ENCODE measurements at regions not wholly inside any gene's neighbourhood (a gene's known extent, or its start where the extent isn't known, plus 50 kb on each side); places are given as distances from the start of the nearest gene placed in this dataset.
"Not testable (repeated sequence)": the region's sequence is repeated elsewhere in the genome, so short reads cannot be mapped to it uniquely, and the experiment has no call there.

DNA sequence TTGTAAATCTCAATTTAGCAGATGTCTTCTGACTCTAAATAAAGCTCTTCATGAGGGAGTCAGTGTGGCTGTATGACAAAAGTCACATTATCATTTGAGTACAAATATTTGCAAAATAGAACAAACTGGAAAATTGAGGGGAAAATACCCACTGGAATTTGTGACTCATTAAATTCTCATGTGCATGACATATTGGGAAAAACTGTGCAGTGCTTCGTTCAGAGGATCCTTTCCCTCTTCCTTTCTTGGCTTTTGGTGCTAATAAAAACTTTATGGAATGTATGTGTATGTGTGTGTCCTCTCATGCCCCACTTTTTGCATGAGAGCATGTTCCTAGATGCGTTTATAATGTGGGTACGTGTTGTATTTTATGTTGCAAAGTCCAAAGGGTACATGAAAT is 267.8 kb downstream of the KTN1 start:
- no peak for DNase-seq

DNA sequence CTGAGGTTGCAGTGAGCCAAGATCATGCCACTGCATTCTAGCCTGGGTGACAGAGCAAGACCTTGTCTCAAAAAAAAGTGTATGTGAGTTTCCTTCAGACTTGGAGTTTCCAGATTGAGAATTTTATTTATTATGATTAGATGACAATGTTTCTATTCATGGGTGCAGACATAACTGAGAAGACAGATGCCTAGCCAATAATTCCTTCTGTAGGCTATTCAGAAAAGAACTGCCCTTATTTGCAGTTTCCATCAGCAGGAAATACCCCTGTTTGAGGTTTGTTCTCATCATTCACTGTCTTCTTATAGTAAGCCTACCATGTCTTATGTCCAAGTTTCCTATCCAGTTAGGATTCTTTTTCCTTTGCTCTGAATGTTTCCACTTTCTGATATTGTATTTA is 269.0 kb downstream of the KTN1 start:
- DNase-seq: no peak

DNA sequence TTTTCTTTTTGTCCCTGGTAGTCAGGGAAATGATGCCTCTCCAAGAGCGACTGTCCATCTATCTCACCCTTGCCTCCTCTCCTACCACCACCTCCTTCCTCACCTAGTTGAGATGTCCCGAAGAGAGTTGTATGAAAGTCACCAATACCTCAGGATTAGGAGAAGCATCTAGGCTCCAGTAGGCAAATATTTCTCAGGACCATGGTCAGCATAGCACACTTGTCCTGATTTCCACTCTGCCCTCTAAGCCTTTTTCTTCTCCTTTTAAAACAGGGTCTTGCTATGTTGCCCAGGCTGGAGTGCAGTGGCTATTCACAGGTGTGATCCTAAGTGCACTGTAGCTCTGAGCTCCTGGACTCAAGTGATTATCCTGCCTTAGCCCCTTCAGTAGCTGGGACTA is 268.4 kb upstream of the PELI2 start:
- DNase-seq: no peak

DNA sequence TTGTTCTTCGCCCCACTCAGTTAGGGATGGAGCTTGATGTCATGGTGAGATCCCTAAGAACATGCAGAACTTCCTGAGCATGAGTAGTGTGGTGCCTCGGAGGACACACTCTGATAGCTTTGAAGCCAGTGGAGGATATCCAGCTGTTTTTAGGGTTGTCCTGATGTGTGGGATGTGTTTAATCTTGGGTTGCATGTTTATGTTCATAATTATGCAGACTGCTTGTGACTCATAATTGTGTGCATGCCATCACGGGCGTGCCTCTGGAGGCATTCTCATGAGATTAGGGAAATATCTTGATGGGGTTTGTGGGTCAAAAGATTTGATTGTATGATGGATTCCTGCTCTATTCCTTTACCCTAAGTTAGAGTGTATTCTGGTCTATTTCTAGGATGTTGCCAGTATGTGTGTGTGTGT is 267.4 kb upstream of the PELI2 start:
- DNase-seq: no peak

DNA sequence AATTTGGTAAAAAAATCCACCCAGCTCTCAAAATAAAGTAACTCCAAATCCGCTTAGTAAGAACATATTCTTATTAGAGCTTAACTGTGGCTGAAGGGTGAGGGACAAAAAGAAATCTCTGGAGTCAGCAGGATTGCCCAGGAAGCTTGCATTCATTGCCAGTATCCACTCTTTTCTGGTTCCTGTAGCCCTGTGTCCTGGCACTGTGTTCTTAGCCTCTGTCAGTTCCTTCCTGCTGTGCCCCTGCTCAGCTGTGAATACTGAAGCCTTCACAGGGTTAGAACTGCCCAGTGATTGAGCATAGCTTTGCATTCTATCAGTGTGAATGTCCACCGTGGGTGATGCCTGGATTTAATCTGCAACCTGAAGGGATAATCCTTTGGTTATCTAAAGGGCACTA is 266.9 kb upstream of the PELI2 start:
- DNase-seq: no peak

DNA sequence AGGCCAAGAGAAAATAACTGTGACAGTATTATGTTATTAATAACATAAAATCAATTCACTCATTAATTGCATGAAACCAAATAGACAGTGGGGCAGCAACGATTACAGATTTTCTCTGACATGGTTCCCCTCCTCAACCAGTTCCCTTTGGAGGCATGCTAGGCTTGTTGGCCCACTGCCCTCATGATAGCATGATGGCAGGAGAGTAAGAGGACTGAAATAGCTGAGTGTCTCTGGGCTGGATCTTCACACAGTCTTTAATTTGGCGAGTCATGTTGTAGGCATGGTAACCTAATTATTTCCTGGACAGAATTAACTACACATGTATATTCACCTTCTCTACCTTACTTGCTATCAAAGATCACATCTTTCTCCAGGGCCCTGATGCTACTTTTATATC is 266.2 kb upstream of the PELI2 start:
- no peak for DNase-seq

DNA sequence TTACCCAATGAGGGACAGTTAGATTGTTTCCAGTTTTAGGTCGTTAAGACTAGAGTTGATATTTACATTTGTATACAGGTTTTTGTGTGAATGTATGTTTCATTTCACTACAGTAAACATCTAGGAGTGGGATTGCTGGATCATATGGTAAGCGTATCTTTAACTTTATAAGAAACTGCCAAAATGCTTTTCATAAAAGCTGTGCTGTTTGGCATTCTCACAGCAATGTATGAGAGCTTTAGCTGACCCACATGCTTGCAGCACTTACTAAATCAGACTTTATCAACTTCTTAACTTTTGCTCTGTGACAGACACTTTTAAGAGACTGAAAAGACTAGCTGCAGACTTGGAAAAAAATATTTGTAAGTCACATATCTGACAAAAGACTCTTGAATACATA is 262.5 kb upstream of the PELI2 start:
- DNase-seq: no peak

DNA sequence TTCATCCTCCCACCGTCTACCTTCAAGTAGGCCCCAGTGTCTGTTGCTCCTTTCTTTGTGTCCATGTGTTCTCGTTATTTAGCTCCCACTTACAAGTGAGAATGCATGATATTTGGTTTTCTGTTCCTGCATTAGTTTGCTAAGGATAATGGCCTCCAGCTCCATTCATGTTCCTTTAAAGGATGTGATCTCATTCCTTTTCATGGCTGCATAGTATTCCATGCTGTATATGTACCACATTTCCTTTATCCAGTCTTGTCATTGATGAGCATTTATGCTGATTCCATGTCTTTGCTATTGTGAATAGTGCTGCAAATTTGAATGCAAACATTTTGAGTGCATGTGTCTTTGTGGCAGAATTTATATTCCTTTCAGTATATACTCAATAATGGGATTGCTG is 259.6 kb upstream of the PELI2 start:
- DNase-seq: no peak

DNA sequence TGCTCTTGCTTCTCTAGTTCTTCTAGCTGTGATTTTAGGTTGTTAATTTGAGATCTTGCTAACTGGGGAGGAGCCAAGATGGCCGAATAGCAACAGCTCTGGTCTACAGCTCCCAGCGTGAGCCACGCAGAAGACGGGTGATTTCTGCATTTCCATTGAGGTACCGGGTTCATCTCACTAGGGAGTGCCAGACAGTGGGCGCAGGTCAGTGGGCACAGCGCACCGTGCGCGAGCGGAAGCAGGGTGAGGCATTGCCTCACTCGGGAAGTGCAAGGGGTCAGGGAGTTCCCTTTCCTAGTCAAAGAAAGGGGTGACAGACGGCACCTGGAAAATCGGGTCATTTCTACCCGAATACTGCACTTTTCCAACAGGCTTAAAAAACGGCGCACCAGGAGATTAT is 256.6 kb upstream of the PELI2 start:
- DNase-seq: not testable (repeated sequence)

DNA sequence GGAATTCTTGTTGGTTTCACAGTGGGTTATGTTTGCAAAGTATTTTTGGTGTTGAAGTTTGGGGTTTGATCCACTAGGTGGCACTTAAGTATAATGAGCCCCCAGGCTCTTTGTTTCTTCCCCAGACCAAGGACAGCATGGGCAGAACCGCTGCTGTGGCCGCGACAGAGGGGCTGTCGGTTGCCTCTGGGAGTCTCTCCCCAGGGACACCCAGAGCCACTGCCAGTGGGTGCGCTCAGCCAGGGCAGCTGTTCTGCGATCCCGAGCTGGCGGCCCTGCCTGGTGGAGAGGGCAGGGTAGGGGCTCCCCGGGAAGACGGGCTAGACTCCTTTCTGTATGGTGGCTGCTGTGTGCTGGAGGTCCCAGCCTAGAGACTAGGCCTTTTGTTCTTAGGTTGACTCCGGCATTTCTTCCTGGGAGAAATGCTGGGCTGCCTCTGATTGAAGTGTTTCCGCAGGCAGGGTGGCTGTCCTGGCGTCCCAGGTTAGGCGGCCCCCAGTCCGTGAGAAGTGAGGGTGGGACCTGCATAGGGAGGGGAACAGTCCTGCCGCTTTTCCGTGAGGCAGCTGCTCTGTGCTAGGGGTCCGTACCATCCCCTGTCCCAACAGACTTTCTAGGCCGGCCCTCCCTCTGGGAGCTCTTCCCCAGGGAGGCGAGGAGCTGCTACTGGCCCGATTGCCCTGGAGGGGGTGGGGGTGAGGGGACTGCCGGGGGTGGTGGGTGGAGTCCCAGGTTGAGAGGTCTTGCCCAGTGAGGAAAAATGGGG is 253.1 kb upstream of the PELI2 start:
- DNase-seq: no peak

DNA sequence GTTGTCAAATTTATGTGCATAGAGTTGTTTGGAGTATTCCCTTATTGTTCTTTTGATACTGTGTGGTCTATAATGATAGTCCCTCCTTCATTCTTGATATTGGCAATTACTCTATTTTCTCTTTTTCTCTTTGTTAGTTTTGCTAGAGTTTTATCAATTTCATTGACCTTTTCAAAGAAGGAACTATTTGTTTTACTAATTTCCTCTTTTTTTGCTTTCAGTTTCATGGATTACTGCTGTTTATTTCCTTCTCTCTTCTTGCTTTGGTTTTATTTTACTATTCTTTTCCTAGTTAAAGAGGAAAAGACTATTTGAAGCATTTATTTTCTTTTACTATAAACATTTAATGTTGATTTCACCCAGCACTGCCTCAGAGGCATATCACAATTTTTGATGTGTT is 250.9 kb upstream of the PELI2 start:
- DNase-seq: no peak

DNA sequence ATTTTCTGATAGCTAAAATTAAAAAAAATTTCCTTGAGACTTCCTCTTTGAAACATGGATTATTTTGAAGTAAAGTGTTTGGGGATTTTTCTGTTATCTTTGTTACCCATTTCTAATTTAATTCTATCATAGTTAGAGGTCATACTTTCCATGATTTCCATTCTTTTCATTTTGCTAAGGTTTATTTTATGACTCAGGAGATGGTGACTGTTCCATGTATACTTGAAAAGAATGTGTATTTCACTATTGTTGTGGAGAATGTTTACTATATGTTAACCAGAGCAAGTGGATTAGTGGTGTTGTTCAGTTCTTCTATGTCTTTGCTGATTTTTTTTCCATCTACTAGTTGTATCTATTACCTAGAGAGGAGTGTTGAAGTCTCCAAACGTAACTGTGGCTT is 250.5 kb upstream of the PELI2 start:
- no peak for DNase-seq

DNA sequence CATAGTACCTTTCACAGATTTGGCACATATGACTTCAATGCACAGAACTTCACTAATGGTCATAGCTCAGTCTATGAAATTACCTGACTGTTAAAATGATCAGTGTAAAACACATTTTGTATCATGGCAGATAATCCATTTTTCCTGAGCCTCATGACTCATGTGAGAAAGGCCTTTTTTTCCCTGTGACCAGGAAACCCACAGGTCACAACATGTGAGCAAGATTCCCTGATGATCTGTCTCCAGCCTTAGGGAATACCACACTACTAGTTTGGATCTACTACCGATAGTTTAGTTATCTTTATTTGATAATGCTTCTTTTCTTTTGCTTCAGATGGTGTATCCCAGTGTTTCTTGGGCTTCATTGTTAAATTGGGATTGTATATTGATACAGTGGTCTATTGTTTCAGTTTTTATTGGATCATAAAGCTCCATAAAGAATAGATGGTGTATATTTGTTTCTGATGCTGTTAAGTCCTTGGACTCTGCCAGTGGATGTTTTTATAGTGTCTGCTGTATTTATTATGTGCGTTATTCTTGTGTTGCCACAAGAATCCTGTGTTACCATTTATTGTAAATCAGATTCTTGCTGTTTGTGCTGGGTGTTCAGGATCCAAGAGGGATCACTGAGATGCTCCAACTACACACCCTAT is 248.7 kb upstream of the PELI2 start:
- DNase-seq: no peak

DNA sequence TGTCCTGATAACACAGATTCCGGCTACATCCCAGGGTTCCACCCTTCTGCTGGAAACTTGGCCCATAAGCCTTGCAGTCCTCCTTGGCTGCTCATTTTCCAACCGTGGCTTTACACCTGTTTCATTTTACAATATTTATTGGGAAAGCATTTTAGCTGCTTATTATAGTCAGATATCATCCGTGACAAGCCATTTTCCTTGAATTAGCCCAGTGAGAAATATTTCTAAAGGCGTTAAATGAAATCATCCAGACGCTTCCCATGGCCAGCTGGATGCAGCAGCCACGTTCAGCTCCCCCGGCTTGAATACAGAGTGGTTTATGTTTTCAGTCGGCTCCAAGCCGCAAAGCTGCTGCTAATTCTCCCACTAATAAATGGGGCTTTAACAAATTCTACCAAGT is 245.0 kb upstream of the PELI2 start:
- DNase-seq: no peak

DNA sequence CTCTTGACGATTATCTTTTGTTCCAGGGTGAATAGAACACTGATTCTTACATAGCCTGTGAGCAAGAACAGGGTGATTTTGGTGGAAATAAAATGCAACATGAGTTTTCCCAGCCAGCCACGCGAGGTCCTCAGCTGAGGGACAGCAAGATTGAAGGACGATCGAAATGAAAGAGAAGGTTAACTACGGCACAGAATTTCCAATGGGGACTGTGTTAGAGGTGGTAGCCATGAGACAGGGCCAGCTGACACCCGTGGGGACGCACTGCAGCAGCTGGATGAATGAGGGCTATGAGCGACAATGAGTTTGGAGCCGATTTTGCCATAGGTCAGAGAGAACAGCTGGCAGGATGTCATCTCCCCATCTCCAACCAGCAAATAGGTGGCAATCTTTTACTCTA is 243.4 kb upstream of the PELI2 start:
- no peak for DNase-seq

DNA sequence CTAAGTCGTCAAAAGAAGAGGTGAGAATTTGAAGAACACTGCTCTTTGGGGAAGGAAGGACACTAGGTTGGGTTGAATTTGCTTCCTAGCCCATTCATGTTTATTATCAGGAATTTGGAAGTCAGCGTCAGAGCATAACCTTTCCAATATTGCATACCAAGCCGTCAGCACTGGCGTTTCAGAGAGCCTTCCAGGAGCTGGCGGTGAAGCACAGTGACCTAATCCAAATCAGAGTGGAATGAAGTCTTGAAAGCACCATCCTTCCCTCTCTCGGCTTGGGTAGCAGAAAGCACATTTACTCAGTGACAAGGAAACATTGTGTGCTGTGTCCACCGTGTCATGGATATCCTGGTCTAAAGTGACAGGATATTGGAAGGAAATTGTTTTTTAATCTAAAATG is 240.3 kb upstream of the PELI2 start:
- DNase-seq: no peak

DNA sequence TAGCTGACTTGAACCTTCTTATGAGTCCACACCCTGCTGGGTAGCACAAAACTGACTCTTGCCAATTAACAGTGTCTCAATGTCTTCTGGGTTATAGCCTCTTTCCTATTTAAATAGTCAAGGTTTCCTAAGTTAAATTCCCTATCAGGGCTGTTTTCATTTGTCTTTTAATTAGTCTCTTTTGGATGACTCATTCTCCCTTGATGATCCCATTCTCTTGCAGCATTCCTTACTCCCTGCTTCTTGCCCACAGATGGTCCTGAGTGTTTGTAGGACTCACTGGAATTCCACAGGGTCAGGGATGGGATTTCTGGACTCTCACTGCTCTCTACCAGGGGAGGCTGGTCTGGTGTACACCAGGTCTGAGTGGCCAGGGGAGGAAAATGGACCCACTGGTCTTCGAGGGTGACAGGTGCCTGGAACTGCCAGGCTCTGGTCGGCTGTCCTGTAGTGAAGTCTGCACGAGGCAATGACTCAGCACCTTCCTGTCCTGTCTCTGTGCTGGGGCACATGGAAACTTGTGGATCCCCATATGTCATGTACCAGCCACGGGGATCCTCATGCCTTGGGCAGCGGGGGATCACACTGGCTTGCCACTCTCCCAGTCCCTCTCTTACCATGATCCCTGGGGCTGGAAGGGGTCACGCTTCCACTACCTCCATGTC is 236.5 kb upstream of the PELI2 start:
- DNase-seq: no peak

DNA sequence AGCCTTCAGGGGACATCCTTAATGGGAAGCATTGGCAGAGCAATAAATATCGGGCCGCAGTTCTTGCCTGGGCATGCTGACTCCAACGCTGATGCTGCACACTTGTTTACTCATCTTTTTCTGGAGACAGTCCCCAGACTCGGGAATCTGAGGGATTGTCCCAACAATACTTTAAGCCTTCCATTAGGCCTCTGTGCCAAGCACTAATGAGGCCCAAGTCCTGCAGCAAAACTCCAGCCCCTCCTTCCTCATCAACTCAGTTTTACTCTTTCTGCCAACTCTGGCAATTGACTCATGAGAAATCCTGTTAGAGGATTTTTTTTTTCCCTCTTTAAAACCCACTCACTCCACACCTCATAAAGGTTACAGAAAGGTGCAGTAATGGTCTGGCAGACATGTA is 233.4 kb upstream of the PELI2 start:
- DNase-seq: no peak

DNA sequence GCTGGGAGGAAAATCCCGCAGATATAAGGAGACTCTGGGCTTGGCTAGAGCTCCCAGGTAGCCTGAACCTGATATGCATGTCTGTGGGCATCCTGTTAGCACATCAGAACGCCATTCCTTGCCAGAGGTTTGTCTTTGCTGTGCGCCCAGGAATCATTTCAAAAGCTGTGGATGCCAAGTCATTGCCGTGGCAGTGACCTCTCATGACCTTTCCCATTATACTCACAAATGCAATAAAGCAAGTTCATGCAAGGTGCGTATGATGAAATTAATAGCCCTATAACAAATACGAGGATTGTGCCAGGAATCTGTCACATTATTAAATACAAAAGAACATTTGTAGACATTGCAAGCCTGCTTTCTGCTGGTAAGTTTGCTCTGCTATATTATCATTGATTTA is 229.1 kb upstream of the PELI2 start:
- no peak for DNase-seq

DNA sequence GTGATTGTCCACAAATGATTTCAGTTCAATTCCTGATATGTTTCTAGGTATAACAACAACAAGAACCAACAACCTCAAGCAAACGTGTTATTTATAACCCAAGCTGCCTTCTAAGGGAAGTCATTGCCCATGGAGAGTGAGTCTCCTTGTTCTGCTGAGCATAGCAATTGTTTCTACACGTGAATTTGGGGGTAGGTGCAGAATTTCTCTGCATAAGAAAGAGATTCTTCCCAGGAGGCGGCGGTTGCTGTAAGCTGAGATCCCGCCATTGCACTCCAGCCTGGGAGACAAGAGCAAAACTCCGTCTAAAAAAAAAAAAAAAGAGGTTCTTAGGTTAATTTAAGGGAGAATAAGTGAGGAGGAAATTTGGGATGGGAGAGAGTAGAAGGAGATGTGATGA is 226.5 kb upstream of the PELI2 start:
- DNase-seq: no peak

DNA sequence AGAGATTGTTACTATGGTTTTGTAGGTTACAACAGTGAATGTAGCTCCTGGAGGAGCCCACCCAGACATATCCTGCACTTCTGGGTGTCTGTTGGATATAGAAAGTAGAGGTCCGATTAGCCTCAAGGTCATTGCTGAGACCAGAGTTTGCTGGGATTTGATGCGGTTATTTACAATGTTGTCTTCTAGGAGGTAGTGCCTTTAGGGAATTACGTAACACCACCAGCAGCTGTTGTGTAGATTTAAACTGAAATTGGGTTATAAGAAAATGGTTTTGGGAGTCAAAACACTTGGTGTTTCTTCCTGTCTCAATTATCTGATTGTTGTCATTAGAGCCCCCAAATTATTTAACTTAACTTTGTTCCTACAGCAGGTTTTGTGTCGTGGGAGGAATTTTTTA is 225.3 kb upstream of the PELI2 start:
- no peak for DNase-seq

DNA sequence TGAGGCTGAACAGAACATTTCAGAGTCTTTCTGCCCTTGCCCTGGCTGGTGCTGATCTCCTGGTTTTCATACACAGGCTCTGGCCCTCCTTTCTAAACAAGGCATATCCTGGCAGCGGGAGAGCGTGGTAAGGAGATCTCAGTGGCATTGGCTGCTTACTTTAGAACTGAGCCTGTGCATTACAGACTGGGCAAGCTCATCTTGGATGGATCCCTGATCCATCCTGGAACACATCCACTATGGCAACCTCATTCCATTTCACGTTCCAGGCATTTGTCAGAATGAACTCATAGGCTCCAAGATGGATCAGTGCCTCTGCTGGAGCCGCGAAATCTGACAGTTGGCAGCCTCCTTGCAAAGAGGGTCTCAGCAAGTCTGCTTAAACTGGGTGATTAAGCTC is 224.5 kb upstream of the PELI2 start:
- DNase-seq: no peak

DNA sequence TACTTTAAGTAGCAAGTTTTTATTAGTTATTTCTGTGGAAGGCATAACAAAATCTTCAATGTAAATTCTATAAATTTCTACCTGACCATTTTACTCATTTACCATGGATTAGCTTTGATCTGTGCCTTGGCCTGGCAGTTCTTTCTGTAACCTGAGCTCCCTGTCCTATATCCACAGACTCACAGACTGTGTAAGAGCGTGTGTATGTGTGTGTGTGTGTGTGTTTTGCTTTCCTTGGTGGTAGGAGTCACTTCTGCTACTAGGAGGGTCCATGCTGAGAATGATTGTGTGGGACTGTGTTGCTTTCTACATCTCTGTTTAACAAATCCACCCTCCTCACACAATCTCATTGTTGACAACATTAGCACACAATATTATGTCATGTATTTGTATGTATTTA is 221.2 kb upstream of the PELI2 start:
- no peak for DNase-seq

DNA sequence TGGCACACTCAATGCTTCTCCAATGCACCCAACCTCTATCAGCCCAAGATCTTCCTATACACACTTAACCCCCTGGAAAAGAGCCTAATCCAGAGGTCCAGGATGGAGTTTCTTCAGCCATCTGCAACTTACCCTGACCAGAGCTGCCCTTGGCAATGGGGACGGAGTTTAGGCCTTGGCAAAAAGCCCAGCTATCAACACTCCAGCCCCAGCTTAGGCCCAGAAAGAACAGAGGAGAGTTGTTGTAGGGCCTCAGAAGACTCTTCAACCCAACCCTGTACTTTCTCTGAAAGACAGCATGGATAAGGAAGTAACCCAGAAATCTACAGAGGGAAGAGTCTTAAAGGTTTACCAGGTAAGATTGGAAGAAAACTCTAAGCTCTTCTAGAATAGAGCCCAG is 219.3 kb upstream of the PELI2 start:
- DNase-seq: no peak

DNA sequence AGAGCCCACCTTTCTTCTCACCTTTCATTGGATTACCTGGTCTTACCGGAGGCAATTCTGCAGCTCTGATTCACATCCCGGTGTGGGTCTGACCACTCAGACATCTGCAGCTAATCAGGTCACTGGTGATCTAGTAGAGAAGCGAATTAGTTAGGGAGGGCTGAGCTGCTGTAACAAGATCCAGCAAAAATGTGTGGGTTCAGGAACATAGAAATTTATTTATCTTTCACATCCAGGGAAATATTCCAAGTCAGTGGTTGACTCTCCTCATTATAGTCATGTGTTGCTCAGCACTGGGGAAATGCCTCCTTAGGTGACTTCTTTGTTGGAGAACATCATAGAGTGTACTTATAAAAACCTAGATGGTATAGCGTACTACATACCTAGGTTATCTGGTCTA is 218.7 kb upstream of the PELI2 start:
- no peak for DNase-seq

Measured in CD4-positive, alpha-beta T cell treated with Interleukin-17A for 1 hour (primary cell).